Tibial nerve (tissue), 4 donors: ENCODE measurements at regions not wholly inside any gene's neighbourhood (a gene's known extent, or its start where the extent isn't known, plus 50 kb on each side); places are given as distances from the start of the nearest gene placed in this dataset.
A peak's percentile ranks its signal among the peaks of the same experiment; 100 is the strongest.

Experiments
- DNase-seq, 2 donors: peaks; one replicate each; pipeline ENCODE4 v3.0.0-alpha.2; 2019; ENCODE audit warnings: low spot score in 2 of 2
- H3K27ac ChIP-seq, 4 donors: fragments of 200-600 bp; sonication (generic) in 3 of 4; one replicate each; pipeline ENCODE4 v1.5.1; 2017 to 2019; ENCODE audit warnings: mild to moderate bottlenecking in 1 of 4
- H3K27me3 ChIP-seq, 2 donors: fragments of 200-600 bp; sonication (generic) in 1 of 2; one replicate each; pipeline versions ENCODE4 v1.5.1 to v1.6.0; 2017 to 2019
- H3K36me3 ChIP-seq, 3 donors: fragments of 200-600 bp; sonication (generic); one replicate each; pipeline ENCODE4 v1.5.1; 2018 to 2019
- H3K4me1 ChIP-seq, 4 donors: fragments of 200-600 bp; sonication (generic) in 3 of 4; one replicate each; pipeline ENCODE4 v1.5.1; 2017 to 2019
- H3K4me3 ChIP-seq, 4 donors: fragments of 200-600 bp; sonication (generic) in 3 of 4; one replicate each; pipeline ENCODE4 v1.5.1; 2017 to 2019; ENCODE audit warnings: mild to moderate bottlenecking in 1 of 4, moderate library complexity in 1 of 4
- H3K9me3 ChIP-seq, 4 donors: fragments of 200-600 bp; sonication (generic) in 3 of 4; one replicate each; pipeline ENCODE4 v1.5.1; 2017 to 2019
- EP300 ChIP-seq, 2 donors: sonication (generic); formaldehyde crosslinking; IDR thresholded peaks; one replicate each; pipeline ENCODE4 v1.6.1; 2017; ENCODE audit warnings: antibody characterized with exemption in 2 of 2, mild to moderate bottlenecking in 1 of 2
- POLR2A ChIP-seq, 2 donors: fragments of 450-650 bp; IDR thresholded peaks; one replicate each; pipeline ENCODE4 v1.6.1; 2017; ENCODE audit warnings: antibody characterized with exemption in 2 of 2, mild to moderate bottlenecking in 2 of 2, moderate library complexity in 2 of 2
- WGBS, 2 donors: methylation state at CpG; one replicate each; pipeline ENCODE4 v1.1.5; 2018; 5-methylcytosine and 5-hydroxymethylcytosine counted together
- TF ChIP-seq, protein P1 (sequence below), 5 experiments: fragments of 200-600 bp in 3 of 5; fragments of 450-650 bp in 2 of 5; sonication (generic) in 3 of 5; IDR thresholded peaks; one replicate each; pipeline ENCODE4 v1.5.1; 2016 to 2019; ENCODE audit warnings: antibody characterized with exemption in 5 of 5, mild to moderate bottlenecking in 3 of 5, moderate library complexity in 2 of 5

DNA sequence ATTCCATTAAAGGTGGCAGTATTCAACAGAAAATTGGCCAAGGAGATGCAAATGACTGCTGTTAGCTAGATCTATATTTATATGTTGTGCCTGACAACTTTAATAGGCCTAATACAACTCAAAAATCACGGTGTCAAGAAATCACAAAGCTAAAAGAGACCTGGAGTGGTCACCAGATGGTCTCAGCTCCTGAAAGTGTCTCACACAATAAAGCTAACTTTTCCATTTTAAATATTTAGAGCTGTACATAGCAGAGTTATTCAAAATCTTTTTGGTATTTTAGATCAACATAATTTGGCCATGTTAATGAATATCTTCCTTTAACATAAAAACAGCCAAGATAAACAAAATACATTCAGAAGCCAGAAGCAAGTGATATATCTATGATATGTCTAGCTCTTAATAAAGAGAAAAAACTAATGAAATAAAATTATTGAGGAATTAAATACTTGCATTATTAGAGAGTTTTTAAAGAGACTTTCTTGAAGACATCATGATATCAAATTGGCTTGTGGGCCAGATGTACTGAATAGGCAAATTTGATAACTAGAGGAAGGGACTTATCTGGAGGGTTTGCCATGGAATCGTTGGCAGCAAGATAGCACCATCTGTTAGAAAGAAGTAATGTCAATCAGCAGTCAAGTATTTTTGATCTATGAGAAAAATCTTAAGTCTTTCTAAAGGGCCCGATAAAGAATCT lies 84.9 kb upstream of the SCAF8 start:
- TF ChIP-seq, protein P1, sequence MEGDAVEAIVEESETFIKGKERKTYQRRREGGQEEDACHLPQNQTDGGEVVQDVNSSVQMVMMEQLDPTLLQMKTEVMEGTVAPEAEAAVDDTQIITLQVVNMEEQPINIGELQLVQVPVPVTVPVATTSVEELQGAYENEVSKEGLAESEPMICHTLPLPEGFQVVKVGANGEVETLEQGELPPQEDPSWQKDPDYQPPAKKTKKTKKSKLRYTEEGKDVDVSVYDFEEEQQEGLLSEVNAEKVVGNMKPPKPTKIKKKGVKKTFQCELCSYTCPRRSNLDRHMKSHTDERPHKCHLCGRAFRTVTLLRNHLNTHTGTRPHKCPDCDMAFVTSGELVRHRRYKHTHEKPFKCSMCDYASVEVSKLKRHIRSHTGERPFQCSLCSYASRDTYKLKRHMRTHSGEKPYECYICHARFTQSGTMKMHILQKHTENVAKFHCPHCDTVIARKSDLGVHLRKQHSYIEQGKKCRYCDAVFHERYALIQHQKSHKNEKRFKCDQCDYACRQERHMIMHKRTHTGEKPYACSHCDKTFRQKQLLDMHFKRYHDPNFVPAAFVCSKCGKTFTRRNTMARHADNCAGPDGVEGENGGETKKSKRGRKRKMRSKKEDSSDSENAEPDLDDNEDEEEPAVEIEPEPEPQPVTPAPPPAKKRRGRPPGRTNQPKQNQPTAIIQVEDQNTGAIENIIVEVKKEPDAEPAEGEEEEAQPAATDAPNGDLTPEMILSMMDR (IDR thresholded peaks at IDR 0.05): no peak
- TF ChIP-seq EP300 (IDR thresholded peaks at IDR 0.05): no peak
- Histone ChIP-seq H3K27ac (no peak overlapping the region), H3K4me1 (peaks cover 0 to 4% (median 0%) of the 10 kb centered on the region in 4 donors), H3K4me3 (no peak overlapping the region), H3K27me3 (no peaks in the 10 kb centered on the region), H3K36me3 (no peaks in the 10 kb centered on the region), H3K9me3 (no peaks in the 10 kb centered on the region)
- WGBS, 2 donors: 59 to 65% methylated on average over 3 of the region's 3 CpGs
- DNase-seq: no peak

DNA sequence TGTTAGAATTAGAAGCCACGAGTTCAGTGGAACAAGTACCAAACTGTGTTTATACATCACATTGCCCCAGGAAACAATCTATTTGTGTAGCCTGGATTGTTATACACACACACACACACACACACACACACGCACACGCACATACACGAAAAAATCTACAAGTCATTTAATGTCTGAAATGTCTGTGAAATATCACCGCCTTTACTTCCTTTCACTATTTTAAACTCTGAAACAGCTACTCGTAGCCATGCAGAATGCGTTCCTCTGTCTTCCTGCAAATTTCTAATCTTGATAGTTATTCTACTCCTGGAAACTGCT lies 84.4 kb upstream of the SCAF8 start:
- no peak overlapping the region for H3K4me3 ChIP-seq
- H3K27ac ChIP-seq: peak overlapping the region in 1 of 4 donors; percentile 13
- H3K4me1 ChIP-seq: peaks cover 0 to 8% (median 0%) of the 10 kb centered on the region in 4 donors
- DNase-seq: no peak
- no peaks in the 10 kb centered on the region for H3K27me3 ChIP-seq
- TF ChIP-seq EP300 (IDR thresholded peaks at IDR 0.05): no peak
- TF ChIP-seq POLR2A (IDR thresholded peaks at IDR 0.05): no peak
- TF ChIP-seq, protein P1 (IDR thresholded peaks at IDR 0.05): no peak
- 62 to 65% methylated on average over 7 of the region's 7 CpGs for WGBS, 2 donors
- no peaks in the 10 kb centered on the region for H3K36me3 ChIP-seq
- no peaks in the 10 kb centered on the region for H3K9me3 ChIP-seq

DNA sequence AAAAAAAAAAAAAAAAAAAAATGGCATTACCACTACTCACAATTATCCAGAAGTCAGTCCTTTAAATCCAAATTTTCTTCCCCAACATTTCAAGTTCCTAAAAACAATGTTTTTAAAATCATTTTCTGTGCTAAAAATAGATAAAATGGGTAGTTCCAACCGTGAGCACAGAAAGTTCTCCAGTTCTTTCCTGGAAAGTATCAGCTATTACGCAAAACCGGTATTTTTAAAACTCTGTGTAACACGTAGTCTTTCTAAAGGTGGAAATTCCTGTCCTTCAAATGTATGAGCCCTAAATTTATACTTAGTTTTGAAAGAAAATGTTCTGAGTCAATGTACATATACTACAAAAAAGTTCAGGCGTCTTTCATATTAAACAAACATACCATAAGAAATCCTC lies 83.5 kb upstream of the SCAF8 start:
- 65 to 69% methylated on average over 5 of the region's 5 CpGs for WGBS, 2 donors
- peak overlapping the region in 1 of 4 donors; percentile 59 for H3K27ac ChIP-seq

DNA sequence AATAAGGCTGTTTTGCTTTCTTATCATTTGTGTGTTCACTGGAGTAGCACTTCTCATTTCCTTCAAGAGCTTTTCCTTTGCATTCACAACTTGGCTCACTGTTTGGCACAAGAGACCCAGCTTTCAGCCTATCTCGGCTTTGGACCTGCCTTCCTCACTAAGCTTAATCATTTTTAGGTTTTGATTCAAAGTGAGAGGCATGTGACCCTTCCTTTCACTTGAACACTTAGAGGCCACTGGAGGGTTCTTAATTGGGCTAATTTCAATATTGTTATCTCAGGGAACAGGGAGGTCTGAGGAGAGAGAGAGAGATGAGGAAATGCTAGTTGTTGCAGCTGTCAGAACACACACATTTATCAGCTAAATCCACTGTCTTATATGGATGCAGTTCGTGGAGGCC lies 82.9 kb upstream of the SCAF8 start:
- H3K27ac ChIP-seq: peak overlapping the region in 1 of 4 donors; percentile 59
- H3K9me3 ChIP-seq: no peaks in the 10 kb centered on the region
- H3K4me3 ChIP-seq: no peak overlapping the region
- no peaks in the 10 kb centered on the region for H3K27me3 ChIP-seq
- DNase-seq: no peak
- WGBS, 2 donors: 63 to 67% methylated on average over 2 of the region's 2 CpGs
- H3K4me1 ChIP-seq: peaks cover 0 to 8% (median 0%) of the 10 kb centered on the region in 4 donors
- H3K36me3 ChIP-seq: no peaks in the 10 kb centered on the region
- TF ChIP-seq EP300 (IDR thresholded peaks at IDR 0.05) (no peak), POLR2A (IDR thresholded peaks at IDR 0.05) (no peak)
- TF ChIP-seq, protein P1 (IDR thresholded peaks at IDR 0.05): no peak

More for the DNA sequence above, 83.5 kb upstream of the SCAF8 start:
- H3K4me3 ChIP-seq: no peak overlapping the region
- H3K27me3 ChIP-seq: no peaks in the 10 kb centered on the region
- no peak for DNase-seq
- no peaks in the 10 kb centered on the region for H3K36me3 ChIP-seq
- H3K9me3 ChIP-seq: no peaks in the 10 kb centered on the region
- TF ChIP-seq EP300 (IDR thresholded peaks at IDR 0.05): peak; percentile 60 to 89
- TF ChIP-seq POLR2A (IDR thresholded peaks at IDR 0.05): no peak
- H3K4me1 ChIP-seq: peaks cover 0 to 8% (median 0%) of the 10 kb centered on the region in 4 donors

DNA sequence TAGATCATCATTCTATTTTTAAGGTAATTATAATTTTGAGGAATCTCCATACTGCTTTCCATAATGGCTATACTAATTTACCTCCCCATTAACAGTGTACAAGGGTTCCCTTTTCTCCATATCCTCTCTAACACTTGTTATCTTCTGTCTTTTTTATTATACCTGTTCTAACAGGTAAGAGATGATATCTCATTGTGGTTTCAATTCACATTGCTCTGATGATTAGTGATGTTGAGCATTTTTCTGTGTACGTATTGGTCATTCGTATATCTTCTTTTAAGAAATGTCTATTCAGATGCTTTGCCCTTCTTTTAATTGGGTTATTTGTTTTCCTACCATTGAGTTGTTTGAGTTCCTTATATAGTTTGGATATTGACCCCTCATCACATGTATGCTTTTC lies 81.6 kb upstream of the SCAF8 start:
- no peak for DNase-seq
- no peaks in the 10 kb centered on the region for H3K27me3 ChIP-seq
- H3K27ac ChIP-seq: no peak overlapping the region
- no peaks in the 10 kb centered on the region for H3K36me3 ChIP-seq
- WGBS, 2 donors: 90 to 98% methylated on average over 2 of the region's 2 CpGs
- TF ChIP-seq POLR2A (IDR thresholded peaks at IDR 0.05) (no peak), EP300 (IDR thresholded peaks at IDR 0.05) (no peak)
- TF ChIP-seq, protein P1 (IDR thresholded peaks at IDR 0.05): no peak
- H3K4me3 ChIP-seq: no peak overlapping the region
- peaks cover 0 to 8% (median 0%) of the 10 kb centered on the region in 4 donors for H3K4me1 ChIP-seq
- H3K9me3 ChIP-seq: no peaks in the 10 kb centered on the region
